ENCODE measurements at regions not wholly inside any gene's neighbourhood (a gene's known extent, or its start where the extent isn't known, plus 50 kb on each side); places are given as distances from the start of the nearest gene placed in this dataset.

DNA sequence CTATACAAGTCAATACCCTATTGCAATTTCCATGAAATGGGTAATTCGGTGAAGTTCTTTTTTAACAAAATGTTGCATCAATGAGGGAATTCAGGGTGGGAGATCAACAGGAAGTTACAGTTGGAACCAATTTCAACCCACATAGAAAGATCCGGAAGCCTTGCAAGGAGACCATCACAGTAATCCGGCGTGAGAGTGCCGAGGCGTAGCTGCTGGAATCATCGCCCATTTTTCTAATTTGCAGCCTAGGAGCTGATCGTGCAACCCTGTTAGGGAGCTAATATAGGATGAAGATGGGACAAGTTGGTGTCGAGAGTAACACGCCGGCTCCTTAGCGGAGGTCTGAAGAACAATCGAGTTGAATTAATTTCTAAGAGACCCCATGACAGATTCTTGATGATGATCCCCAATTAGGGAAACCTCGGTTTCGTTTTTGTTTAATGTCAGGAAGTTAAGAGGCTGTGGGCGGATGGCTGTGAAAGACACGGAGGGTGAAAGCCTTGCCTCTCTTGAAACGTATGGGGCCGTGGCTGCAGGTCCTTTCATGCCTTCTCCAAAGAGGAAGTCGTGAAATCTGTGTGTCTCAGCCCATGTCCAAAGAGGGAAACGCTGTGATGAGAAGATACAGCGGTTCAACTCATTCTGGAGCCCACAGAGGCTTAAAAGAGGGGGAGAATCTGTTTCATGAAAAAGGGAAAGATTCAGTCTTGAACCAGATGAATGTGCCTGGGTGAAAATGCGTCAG is 51.2 kb upstream of the CARD11 start:
- peak overlapping the region in 3 of 4 donors; percentile 4 to 22 (median 13) for H3K4me3 ChIP-seq
- no peak for TF ChIP-seq POLR2A (IDR thresholded peaks at IDR 0.05)
- TF ChIP-seq, protein P1, sequence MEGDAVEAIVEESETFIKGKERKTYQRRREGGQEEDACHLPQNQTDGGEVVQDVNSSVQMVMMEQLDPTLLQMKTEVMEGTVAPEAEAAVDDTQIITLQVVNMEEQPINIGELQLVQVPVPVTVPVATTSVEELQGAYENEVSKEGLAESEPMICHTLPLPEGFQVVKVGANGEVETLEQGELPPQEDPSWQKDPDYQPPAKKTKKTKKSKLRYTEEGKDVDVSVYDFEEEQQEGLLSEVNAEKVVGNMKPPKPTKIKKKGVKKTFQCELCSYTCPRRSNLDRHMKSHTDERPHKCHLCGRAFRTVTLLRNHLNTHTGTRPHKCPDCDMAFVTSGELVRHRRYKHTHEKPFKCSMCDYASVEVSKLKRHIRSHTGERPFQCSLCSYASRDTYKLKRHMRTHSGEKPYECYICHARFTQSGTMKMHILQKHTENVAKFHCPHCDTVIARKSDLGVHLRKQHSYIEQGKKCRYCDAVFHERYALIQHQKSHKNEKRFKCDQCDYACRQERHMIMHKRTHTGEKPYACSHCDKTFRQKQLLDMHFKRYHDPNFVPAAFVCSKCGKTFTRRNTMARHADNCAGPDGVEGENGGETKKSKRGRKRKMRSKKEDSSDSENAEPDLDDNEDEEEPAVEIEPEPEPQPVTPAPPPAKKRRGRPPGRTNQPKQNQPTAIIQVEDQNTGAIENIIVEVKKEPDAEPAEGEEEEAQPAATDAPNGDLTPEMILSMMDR (IDR thresholded peaks at IDR 0.05): no peak
- H3K27me3 ChIP-seq: no peaks in the 10 kb centered on the region
- peaks cover 0 to 8% (median 4%) of the 10 kb centered on the region in 4 donors for H3K4me1 ChIP-seq
- peak in 2 of 3 donors; percentile 73 to 76 for DNase-seq
- H3K9me3 ChIP-seq: no peaks in the 10 kb centered on the region
- peak overlapping the region; percentile 53 to 66 (median 64) for H3K27ac ChIP-seq
- H3K36me3 ChIP-seq: no peaks in the 10 kb centered on the region

DNA sequence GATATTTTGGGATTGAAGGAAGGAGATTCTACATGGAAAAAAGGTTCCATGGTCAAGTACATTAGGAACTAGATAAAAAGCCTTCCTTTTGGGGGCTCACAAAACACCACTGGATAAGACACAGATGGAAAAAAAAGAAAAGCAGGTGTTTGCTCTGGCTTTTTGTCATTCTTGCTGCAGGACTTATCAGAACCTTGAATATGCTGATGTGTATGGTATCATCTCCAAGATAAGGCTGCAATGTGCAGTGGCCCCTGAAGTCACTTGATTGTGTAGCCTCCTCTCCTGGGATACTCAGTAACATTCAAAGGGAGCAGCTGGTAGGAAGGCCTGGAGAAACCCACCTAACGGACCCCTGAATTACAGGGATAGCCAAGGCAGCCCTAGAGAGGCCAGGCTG is 54.1 kb upstream of the CARD11 start:
- H3K9me3 ChIP-seq: no peaks in the 10 kb centered on the region
- TF ChIP-seq, protein P1 (IDR thresholded peaks at IDR 0.05): no peak
- TF ChIP-seq POLR2A (IDR thresholded peaks at IDR 0.05): no peak
- H3K4me1 ChIP-seq: no peaks in the 10 kb centered on the region
- H3K36me3 ChIP-seq: no peaks in the 10 kb centered on the region
- no peak overlapping the region for H3K4me3 ChIP-seq
- no peak overlapping the region for H3K27ac ChIP-seq
- no peaks in the 10 kb centered on the region for H3K27me3 ChIP-seq
- no peak for DNase-seq

DNA sequence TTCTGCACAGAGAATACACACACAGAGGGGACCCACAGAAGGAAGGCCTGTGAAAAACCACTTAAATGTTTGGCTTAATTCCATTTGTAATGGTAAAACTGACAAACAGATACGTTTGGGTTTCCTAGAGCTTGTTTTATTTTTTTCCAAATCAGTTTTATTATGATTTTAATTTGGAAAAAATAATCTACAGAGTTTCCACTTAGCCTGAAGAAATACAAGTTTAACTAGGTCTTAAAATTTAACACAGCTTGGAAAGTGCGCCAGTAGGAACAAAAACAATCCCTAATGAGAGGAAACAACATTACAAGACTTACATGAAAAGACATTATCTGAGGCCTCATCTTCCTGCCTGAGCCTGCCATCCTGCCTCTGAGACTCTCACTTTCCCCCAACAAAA is 58.5 kb upstream of the CARD11 start:
- no peak for TF ChIP-seq POLR2A (IDR thresholded peaks at IDR 0.05)
- TF ChIP-seq, protein P1 (IDR thresholded peaks at IDR 0.05): no peak
- Histone ChIP-seq H3K27me3 (no peaks in the 10 kb centered on the region), H3K9me3 (no peaks in the 10 kb centered on the region), H3K4me1 (no peaks in the 10 kb centered on the region), H3K36me3 (no peaks in the 10 kb centered on the region), H3K4me3 (no peak overlapping the region), H3K27ac (no peak overlapping the region)
- DNase-seq: no peak

DNA sequence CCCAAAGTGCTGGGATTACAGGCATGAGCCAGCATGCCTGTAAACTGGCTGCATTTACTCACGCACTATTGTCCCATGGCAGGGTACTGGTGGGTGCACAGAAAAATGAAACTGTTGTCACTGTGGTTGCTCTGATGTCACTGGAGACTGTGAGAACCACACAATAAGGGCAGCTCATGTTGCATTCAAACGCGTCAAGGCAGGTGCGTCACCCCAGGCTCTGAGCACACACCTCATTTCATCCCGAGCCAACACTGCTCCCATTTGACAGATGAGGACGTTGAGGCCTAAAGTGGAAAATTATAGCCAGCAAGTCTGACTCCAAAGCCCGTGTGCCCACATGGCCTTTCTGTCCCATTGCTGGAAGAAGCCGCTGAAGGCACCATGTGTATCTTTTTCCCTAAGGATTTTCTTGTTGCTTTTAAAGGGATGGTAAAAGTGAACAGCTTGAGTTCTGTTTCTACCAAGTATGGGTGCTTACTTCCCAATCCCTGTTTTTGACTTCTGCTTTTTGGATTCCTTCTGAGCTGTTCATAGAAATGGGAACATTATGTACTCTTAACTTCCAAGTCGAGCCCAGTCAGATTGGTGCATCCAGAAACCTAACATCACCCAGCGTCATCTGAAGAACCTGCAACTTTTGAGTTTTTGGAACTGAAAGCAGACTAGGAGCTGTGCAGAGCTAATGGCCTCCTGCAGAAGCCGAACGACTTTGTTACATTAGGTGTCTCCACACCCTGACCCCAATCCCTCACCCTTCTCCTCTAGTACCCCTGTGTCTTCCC is 60.1 kb upstream of the CARD11 start:
- Histone ChIP-seq H3K36me3 (no peaks in the 10 kb centered on the region), H3K4me3 (no peak overlapping the region), H3K4me1 (no peaks in the 10 kb centered on the region), H3K27me3 (no peaks in the 10 kb centered on the region), H3K27ac (peak overlapping the region in 2 of 4 donors; percentile 22 to 51), H3K9me3 (no peaks in the 10 kb centered on the region)
- no peak for TF ChIP-seq POLR2A (IDR thresholded peaks at IDR 0.05)
- TF ChIP-seq, protein P1 (IDR thresholded peaks at IDR 0.05): no peak
- no peak for DNase-seq

DNA sequence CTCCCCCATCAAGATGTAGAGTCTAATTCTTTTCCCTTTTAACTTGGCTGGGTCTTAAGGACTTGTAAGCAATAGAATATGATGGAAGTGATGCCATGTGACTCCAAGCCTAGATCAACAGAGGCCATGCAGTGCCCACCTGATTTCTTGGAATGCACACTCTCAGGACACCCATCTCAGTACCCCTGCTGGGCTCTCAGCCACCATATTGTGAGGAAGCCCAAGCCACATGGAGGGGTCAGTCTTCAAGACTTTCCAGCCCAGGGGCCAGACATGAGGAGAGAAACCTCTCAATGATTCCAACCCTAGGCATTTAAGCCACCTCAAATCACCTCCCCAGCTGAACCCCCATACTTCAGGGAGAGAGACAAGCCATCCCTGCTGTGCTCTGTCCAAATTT is 62.2 kb upstream of the CARD11 start:
- H3K9me3 ChIP-seq: no peaks in the 10 kb centered on the region
- no peak overlapping the region for H3K4me3 ChIP-seq
- DNase-seq: no peak
- H3K27ac ChIP-seq: no peak overlapping the region
- no peaks in the 10 kb centered on the region for H3K4me1 ChIP-seq
- TF ChIP-seq, protein P1 (IDR thresholded peaks at IDR 0.05): no peak
- TF ChIP-seq POLR2A (IDR thresholded peaks at IDR 0.05): no peak
- H3K36me3 ChIP-seq: no peaks in the 10 kb centered on the region
- H3K27me3 ChIP-seq: no peaks in the 10 kb centered on the region
